NT2/D1 (cell line): ENCODE measurements at regions not wholly inside any gene's neighbourhood (a gene's known extent, or its start where the extent isn't known, plus 50 kb on each side); places are given as distances from the start of the nearest gene placed in this dataset.

Source experiments
- SUZ12 ChIP-seq: IDR thresholded peaks from 2 replicates; pipeline ENCODE4 v1.6.1; 2011; ENCODE audit not compliant: insufficient read length, insufficient read depth; ENCODE audit errors: extremely low read depth
- YY1 ChIP-seq: IDR thresholded peaks from 2 replicates; pipeline ENCODE4 v1.6.1; 2011; ENCODE audit not compliant: insufficient read length, insufficient read depth
- ZNF274 ChIP-seq: IDR thresholded peaks from 2 replicates; pipeline ENCODE4 v1.6.1; 2011; ENCODE audit warnings: mild to moderate bottlenecking, low read depth, low read length

GRCh38 chrX:125895518-125895917 is 270.6 kb downstream of the DCAF12L2 start:
- TF ChIP-seq YY1 (no peak), ZNF274 (no peak), SUZ12 (no peak)
